Ovary (tissue), 3 donors: ENCODE measurements at regions not wholly inside any gene's neighbourhood (a gene's known extent, or its start where the extent isn't known, plus 50 kb on each side); places are given as distances from the start of the nearest gene placed in this dataset.

ENCODE experiments used
- EP300 ChIP-seq: sonication (generic); formaldehyde crosslinking; IDR thresholded peaks from one replicate; pipeline ENCODE4 v1.6.1; 2017; ENCODE audit warnings: antibody characterized with exemption
- POLR2A ChIP-seq: fragments of 450-650 bp; IDR thresholded peaks from one replicate; pipeline ENCODE4 v1.6.1; 2017; ENCODE audit warnings: antibody characterized with exemption, mild to moderate bottlenecking, moderate library complexity
- TF ChIP-seq, protein P1 (sequence below), 3 donors: fragments of 450-650 bp in 2 of 3; fragments of 200-600 bp in 1 of 3; IDR thresholded peaks; one replicate each; pipeline versions ENCODE4 v1.5.1 to v1.8.0; 2016 to 2022; ENCODE audit warnings: antibody characterized with exemption in 3 of 3, mild to moderate bottlenecking in 1 of 3
- donor health status: DM: no; HTN: no; CAD: no.

DNA sequence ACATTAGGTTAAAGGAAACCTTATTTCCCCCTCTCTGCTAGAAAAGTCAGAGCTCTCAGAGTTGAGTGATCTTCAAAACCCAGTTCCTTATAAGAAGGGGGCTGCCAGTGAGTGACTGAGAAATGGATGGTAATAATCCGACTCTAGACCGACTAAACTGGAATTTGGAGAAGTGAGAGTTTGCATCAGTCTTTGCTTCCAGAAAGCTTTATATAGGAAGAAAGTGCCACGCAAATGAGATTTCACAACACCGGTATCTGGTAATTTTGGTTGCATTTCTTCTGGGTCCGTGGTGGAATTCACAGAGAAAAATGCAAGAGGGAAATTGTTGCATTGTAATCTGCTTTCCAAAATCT lies 271.4 kb downstream of the MAF start:
- TF ChIP-seq EP300 = no peak
- TF ChIP-seq, protein P1, sequence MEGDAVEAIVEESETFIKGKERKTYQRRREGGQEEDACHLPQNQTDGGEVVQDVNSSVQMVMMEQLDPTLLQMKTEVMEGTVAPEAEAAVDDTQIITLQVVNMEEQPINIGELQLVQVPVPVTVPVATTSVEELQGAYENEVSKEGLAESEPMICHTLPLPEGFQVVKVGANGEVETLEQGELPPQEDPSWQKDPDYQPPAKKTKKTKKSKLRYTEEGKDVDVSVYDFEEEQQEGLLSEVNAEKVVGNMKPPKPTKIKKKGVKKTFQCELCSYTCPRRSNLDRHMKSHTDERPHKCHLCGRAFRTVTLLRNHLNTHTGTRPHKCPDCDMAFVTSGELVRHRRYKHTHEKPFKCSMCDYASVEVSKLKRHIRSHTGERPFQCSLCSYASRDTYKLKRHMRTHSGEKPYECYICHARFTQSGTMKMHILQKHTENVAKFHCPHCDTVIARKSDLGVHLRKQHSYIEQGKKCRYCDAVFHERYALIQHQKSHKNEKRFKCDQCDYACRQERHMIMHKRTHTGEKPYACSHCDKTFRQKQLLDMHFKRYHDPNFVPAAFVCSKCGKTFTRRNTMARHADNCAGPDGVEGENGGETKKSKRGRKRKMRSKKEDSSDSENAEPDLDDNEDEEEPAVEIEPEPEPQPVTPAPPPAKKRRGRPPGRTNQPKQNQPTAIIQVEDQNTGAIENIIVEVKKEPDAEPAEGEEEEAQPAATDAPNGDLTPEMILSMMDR (IDR thresholded peaks at IDR 0.05) = no peak
- no peak for TF ChIP-seq POLR2A
